H1 (cell line): ENCODE measurements at regions not wholly inside any gene's neighbourhood (a gene's known extent, or its start where the extent isn't known, plus 50 kb on each side); places are given as distances from the start of the nearest gene placed in this dataset.
"Not testable (repeated sequence)": the region's sequence is repeated elsewhere in the genome, so short reads cannot be mapped to it uniquely, and the experiment has no call there.

Experiments
- BRCA1 ChIP-seq: IDR thresholded peaks from 2 replicates; pipeline ENCODE4 v1.6.1; 2012; ENCODE audit warnings: low read depth, low read length, improper control_type of control experiment
- EP300 ChIP-seq, 2 experiments: IDR thresholded peaks; 1 replicate in 1 of 2; 2 replicates in 1 of 2; pipeline ENCODE4 v1.6.1; 2011 to 2012; ENCODE audit warnings: low read depth in 2 of 2, low read length in 2 of 2, mild to moderate bottlenecking in 2 of 2, borderline replicate concordance in 1 of 2, inconsistent platforms in 1 of 2, moderate library complexity in 1 of 2
- EZH2 ChIP-seq: fragments of 200-600 bp; sonication (generic); IDR thresholded peaks from 2 replicates; pipeline ENCODE4 v1.7.1; 2012; ENCODE audit warnings: low read depth, mild to moderate bottlenecking, moderate library complexity, low read length, inconsistent platforms; ENCODE audit not compliant: severe bottlenecking
- MAX ChIP-seq: IDR thresholded peaks from 2 replicates; pipeline ENCODE4 v1.6.1; 2012; ENCODE audit warnings: inconsistent platforms
- NRF1 ChIP-seq: IDR thresholded peaks from 2 replicates; pipeline ENCODE4 v1.6.1; 2011; ENCODE audit warnings: mild to moderate bottlenecking, low read depth, low read length, improper control_type of control experiment
- POLR2AphosphoS5 ChIP-seq: IDR thresholded peaks from 2 replicates; pipeline ENCODE4 v1.6.1; 2011; ENCODE audit warnings: low read depth, low read length
- SIX5 ChIP-seq: IDR thresholded peaks from 2 replicates; pipeline ENCODE4 v1.6.1; 2011; ENCODE audit warnings: mild to moderate bottlenecking, low read depth, low read length
- SUZ12 ChIP-seq: fragments of 200-600 bp; sonication (generic); IDR thresholded peaks from 2 replicates; pipeline ENCODE4 v1.6.1; 2012; ENCODE audit warnings: mild to moderate bottlenecking, inconsistent platforms, low read length, moderate library complexity, mixed read lengths
- TF ChIP-seq, protein P1 (sequence below): IDR thresholded peaks from 2 replicates; pipeline ENCODE4 v1.6.1; 2011; ENCODE audit warnings: low read length, improper control_type of control experiment
- TF ChIP-seq, protein P2 (sequence below), 3 experiments: IDR thresholded peaks; 1 replicate in 2 of 3; 2 replicates in 1 of 3; pipeline versions ENCODE4 v1.5.1 to v1.6.1; 2011; ENCODE audit warnings: low read length in 3 of 3, mild to moderate bottlenecking in 3 of 3, inconsistent platforms in 2 of 3, low read depth in 1 of 3, moderate library complexity in 1 of 3; ENCODE audit not compliant: insufficient read depth in 1 of 3; ENCODE audit errors: control extremely low read depth in 1 of 3

DNA sequence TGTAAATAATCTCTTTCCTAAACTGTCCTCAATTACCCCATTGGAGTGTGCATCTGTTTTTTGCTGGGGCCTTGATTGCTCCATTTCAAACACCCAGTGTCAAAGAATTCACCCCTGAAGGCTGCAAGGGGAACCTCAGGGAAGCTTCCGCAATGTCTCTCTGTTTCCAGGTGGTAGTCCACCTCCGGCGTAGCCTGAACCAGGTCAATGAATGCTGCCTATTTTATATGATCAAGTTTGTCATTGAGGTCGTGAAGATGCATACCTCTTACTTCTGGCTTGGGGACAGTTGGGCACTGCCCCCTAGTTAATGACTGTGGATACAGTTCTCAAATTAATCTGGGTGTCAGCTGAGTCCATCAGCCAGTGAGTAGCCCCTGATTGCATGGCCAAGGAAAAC is 79.1 kb downstream of the NPIPB5 start:
- TF ChIP-seq, protein P1, sequence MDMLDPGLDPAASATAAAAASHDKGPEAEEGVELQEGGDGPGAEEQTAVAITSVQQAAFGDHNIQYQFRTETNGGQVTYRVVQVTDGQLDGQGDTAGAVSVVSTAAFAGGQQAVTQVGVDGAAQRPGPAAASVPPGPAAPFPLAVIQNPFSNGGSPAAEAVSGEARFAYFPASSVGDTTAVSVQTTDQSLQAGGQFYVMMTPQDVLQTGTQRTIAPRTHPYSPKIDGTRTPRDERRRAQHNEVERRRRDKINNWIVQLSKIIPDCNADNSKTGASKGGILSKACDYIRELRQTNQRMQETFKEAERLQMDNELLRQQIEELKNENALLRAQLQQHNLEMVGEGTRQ, result not testable (repeated sequence)
- TF ChIP-seq, protein P2, sequence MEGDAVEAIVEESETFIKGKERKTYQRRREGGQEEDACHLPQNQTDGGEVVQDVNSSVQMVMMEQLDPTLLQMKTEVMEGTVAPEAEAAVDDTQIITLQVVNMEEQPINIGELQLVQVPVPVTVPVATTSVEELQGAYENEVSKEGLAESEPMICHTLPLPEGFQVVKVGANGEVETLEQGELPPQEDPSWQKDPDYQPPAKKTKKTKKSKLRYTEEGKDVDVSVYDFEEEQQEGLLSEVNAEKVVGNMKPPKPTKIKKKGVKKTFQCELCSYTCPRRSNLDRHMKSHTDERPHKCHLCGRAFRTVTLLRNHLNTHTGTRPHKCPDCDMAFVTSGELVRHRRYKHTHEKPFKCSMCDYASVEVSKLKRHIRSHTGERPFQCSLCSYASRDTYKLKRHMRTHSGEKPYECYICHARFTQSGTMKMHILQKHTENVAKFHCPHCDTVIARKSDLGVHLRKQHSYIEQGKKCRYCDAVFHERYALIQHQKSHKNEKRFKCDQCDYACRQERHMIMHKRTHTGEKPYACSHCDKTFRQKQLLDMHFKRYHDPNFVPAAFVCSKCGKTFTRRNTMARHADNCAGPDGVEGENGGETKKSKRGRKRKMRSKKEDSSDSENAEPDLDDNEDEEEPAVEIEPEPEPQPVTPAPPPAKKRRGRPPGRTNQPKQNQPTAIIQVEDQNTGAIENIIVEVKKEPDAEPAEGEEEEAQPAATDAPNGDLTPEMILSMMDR (IDR thresholded peaks at IDR 0.05; ENCODE audit: control extremely low read depth in 1 of 3, insufficient read depth in 1 of 3, low read depth in 1 of 3, low read length in 3 of 3), result not testable (repeated sequence)
- not testable (repeated sequence) for TF ChIP-seq EZH2; MAX; SIX5; SUZ12; EP300 (IDR thresholded peaks at IDR 0.05; ENCODE audit: borderline replicate concordance in 1 of 2, low read depth in 2 of 2, low read length in 2 of 2); BRCA1; NRF1; POLR2AphosphoS5
